ENCODE measurements at regions not wholly inside any gene's neighbourhood (a gene's known extent, or its start where the extent isn't known, plus 50 kb on each side); places are given as distances from the start of the nearest gene placed in this dataset.

- TF ChIP-seq CTCF (IDR thresholded peaks at IDR 0.05), result no peak
- no peak for TF ChIP-seq POLR2A (IDR thresholded peaks at IDR 0.05)
- TF ChIP-seq EP300 (IDR thresholded peaks at IDR 0.05), result no peak
- peak in 2 of 3 donors; percentile 19 to 48 for TF ChIP-seq POLR2AphosphoS5 (IDR thresholded peaks at IDR 0.05)
Measured at GRCh38 chr16:63890081-63890480, 1231.8 kb downstream of the CDH11 start.

Measured in stomach (tissue), 4 donors.